H1 (cell line): ENCODE measurements at regions not wholly inside any gene's neighbourhood (a gene's known extent, or its start where the extent isn't known, plus 50 kb on each side); places are given as distances from the start of the nearest gene placed in this dataset.

Experiments
- CTCF ChIA-PET: fragments of 300-600 bp; sonication (Branson Sonifier 250); formaldehyde crosslinking; loops from one replicate; lab custom pipeline; 2021; ENCODE audit not compliant: partially characterized antibody; lab: Charles Lee
- POLR2A ChIA-PET: fragments of 300-600 bp; sonication (Branson Sonifier 250); formaldehyde crosslinking; loops from one replicate; lab custom pipeline; 2021; ENCODE audit warnings: inconsistent platforms; ENCODE audit not compliant: partially characterized antibody; lab: Charles Lee
- DNase-seq, 2 experiments: peaks; one replicate each; pipeline versions ENCODE4 v3.0.0 to v3.0.0-alpha.2; 2010 to 2022; ENCODE audit warnings: low spot score in 2 of 2, low read depth in 1 of 2, mixed read lengths in 1 of 2
- FAIRE-seq: peaks from 2 replicates; lab custom pipeline; 2011; peaks lifted over from hg19 to GRCh38; lab: Jason Lieb, UNC
- H2AFZ ChIP-seq: 2 replicates; pipeline ENCODE4 v1.8.1; 2012; ENCODE audit warnings: low read length, inconsistent platforms
- H2AK5ac ChIP-seq: 2 replicates; pipeline ENCODE4 v1.6.1; 2013; ENCODE audit warnings: low read depth, low read length
- H2BK120ac ChIP-seq: replicated peaks from 2 replicates; pipeline ENCODE3; 2013; ENCODE audit warnings: low read depth, low read length, inconsistent platforms
- H2BK12ac ChIP-seq: 2 replicates; pipeline ENCODE4 v1.6.1; 2013; ENCODE audit warnings: low read depth, low read length
- H2BK15ac ChIP-seq: 2 replicates; pipeline ENCODE4 v1.6.1; 2013; ENCODE audit warnings: low read length
- H2BK20ac ChIP-seq: 2 replicates; pipeline ENCODE4 v1.6.1; 2013; ENCODE audit warnings: low read length
- H2BK5ac ChIP-seq: 2 replicates; pipeline ENCODE4 v1.6.1; 2013; ENCODE audit warnings: low read depth, low read length
- H3K14ac ChIP-seq: 2 replicates; pipeline ENCODE4 v1.6.1; 2013; ENCODE audit warnings: inconsistent platforms; ENCODE audit not compliant: insufficient read length
- H3K18ac ChIP-seq: 2 replicates; pipeline ENCODE4 v1.6.1; 2013; ENCODE audit warnings: low read length; ENCODE audit errors: extremely low read depth
- H3K23ac ChIP-seq: 2 replicates; pipeline ENCODE4 v1.6.1; 2013; ENCODE audit warnings: inconsistent platforms; ENCODE audit not compliant: insufficient read length
- H3K23me2 ChIP-seq: 2 replicates; pipeline ENCODE4 v1.6.1; 2013; ENCODE audit warnings: low read depth, low read length
- H3K27ac ChIP-seq: 2 replicates; pipeline ENCODE4 v1.6.1; 2011; ENCODE audit warnings: low read depth, low read length, inconsistent platforms
- H3K27me3 ChIP-seq, 4 experiments: replicated peaks in 1 of 4; 1 replicate in 1 of 4; 2 replicates in 3 of 4; pipeline versions ENCODE4 v1.6.1 to v1.8.1; 2011 to 2013; ENCODE audit warnings: low read length in 3 of 4, mild to moderate bottlenecking in 3 of 4, inconsistent platforms in 2 of 4, mixed read lengths in 2 of 4, moderate library complexity in 1 of 4; ENCODE audit not compliant: control insufficient read depth in 3 of 4, insufficient read depth in 3 of 4; ENCODE audit errors: extremely low read depth in 1 of 4
- H3K36me3 ChIP-seq, 4 experiments: 2 replicates each; pipeline versions ENCODE4 v1.6.1 to v1.8.1; 2011 to 2013; ENCODE audit warnings: mild to moderate bottlenecking in 4 of 4, low read length in 3 of 4, moderate library complexity in 2 of 4, control low read depth in 1 of 4, inconsistent platforms in 1 of 4; ENCODE audit not compliant: insufficient read depth in 4 of 4, control insufficient read depth in 2 of 4
- H3K4ac ChIP-seq: replicated peaks from 2 replicates; pipeline ENCODE3; 2013; ENCODE audit warnings: low read length, low read depth, mixed read lengths, inconsistent platforms; ENCODE audit not compliant: insufficient read length
- H3K4me1 ChIP-seq, 4 experiments: replicated peaks in 1 of 4; 1 replicate in 1 of 4; 2 replicates in 3 of 4; pipeline versions ENCODE4 v1.6.1 to v1.8.1; 2011 to 2013; ENCODE audit warnings: low read length in 3 of 4, inconsistent platforms in 2 of 4, mixed read lengths in 1 of 4; ENCODE audit not compliant: insufficient read depth in 4 of 4, control insufficient read depth in 3 of 4
- H3K4me2 ChIP-seq, 2 experiments: 2 replicates each; pipeline versions ENCODE4 v1.6.1 to v1.8.1; 2011 to 2013; ENCODE audit warnings: low read depth in 2 of 2, low read length in 2 of 2, control low read depth in 1 of 2, inconsistent platforms in 1 of 2, mild to moderate bottlenecking in 1 of 2; ENCODE audit not compliant: insufficient read depth in 1 of 2
- H3K4me3 ChIP-seq, 4 experiments: fragments of 200-600, 300-600 bp in 1 of 4; sonication (generic), shearing (Covaris generic), sonication (Bioruptor Twin) in 1 of 4; 2 replicates each; pipeline versions ENCODE4 v1.5.1 to v1.8.1; 2011 to 2016; ENCODE audit warnings: low read length in 4 of 4, low read depth in 3 of 4, control low read depth in 2 of 4, inconsistent platforms in 2 of 4, mild to moderate bottlenecking in 2 of 4, mixed read lengths in 1 of 4, moderate library complexity in 1 of 4; ENCODE audit not compliant: insufficient read depth in 2 of 4; ENCODE audit errors: extremely low read depth in 1 of 4
- H3K56ac ChIP-seq: replicated peaks from 2 replicates; pipeline ENCODE3; 2013; ENCODE audit warnings: low read depth, mild to moderate bottlenecking, mixed read lengths, low read length, inconsistent platforms; ENCODE audit not compliant: insufficient read length
- H3K79me1 ChIP-seq: 2 replicates; pipeline ENCODE4 v1.6.1; 2013; ENCODE audit warnings: low read depth, low read length, control low read depth
- H3K79me2 ChIP-seq, 2 experiments: 2 replicates each; pipeline versions ENCODE4 v1.6.1 to v1.8.1; 2012 to 2013; ENCODE audit warnings: low read length in 2 of 2, mild to moderate bottlenecking in 2 of 2, inconsistent platforms in 1 of 2; ENCODE audit not compliant: insufficient read depth in 2 of 2, control insufficient read depth in 1 of 2
- H3K9ac ChIP-seq, 4 experiments: replicated peaks in 1 of 4; 1 replicate in 1 of 4; 2 replicates in 3 of 4; pipeline versions ENCODE4 v1.6.1 to v1.8.1; 2011 to 2013; ENCODE audit warnings: low read depth in 3 of 4, low read length in 3 of 4, control low read depth in 2 of 4, mild to moderate bottlenecking in 2 of 4, moderate library complexity in 2 of 4, inconsistent platforms in 1 of 4; ENCODE audit errors: extremely low read depth in 1 of 4
- H3K9me3 ChIP-seq, 2 experiments: 2 replicates each; pipeline versions ENCODE4 v1.6.1 to v1.8.1; 2012 to 2013; ENCODE audit warnings: mild to moderate bottlenecking in 2 of 2, moderate library complexity in 2 of 2, control low read depth in 1 of 2, inconsistent platforms in 1 of 2, low read depth in 1 of 2, low read length in 1 of 2, mixed read lengths in 1 of 2; ENCODE audit not compliant: insufficient read depth in 2 of 2
- H4K20me1 ChIP-seq, 2 experiments: replicated peaks in 1 of 2; 2 replicates each; pipeline versions ENCODE3 to v1.8.1; 2011 to 2013; ENCODE audit warnings: inconsistent platforms in 2 of 2, low read length in 2 of 2, mild to moderate bottlenecking in 1 of 2; ENCODE audit not compliant: insufficient read depth in 2 of 2, control insufficient read depth in 1 of 2
- H4K5ac ChIP-seq: 2 replicates; pipeline ENCODE4 v1.6.1; 2013; ENCODE audit warnings: low read length, low read depth, mixed read lengths, inconsistent platforms; ENCODE audit not compliant: insufficient read length
- H4K8ac ChIP-seq: 2 replicates; pipeline ENCODE4 v1.8.0; 2013; ENCODE audit warnings: mild to moderate bottlenecking, moderate library complexity, low read length, inconsistent platforms; ENCODE audit not compliant: insufficient read depth; ENCODE audit errors: extremely low read depth
- H4K91ac ChIP-seq: replicated peaks from 2 replicates; pipeline ENCODE3; 2013; ENCODE audit warnings: low read length, mixed read lengths, inconsistent platforms; ENCODE audit not compliant: insufficient read length
- BCL11A ChIP-seq, 2 experiments: IDR thresholded peaks; one replicate each; pipeline ENCODE4 v1.6.1; 2011; ENCODE audit warnings: low read depth in 2 of 2, low read length in 2 of 2, mild to moderate bottlenecking in 2 of 2
- CREB1 ChIP-seq: IDR thresholded peaks from 2 replicates; pipeline ENCODE4 v1.6.1; 2012; ENCODE audit warnings: inconsistent platforms
- EZH2 ChIP-seq: fragments of 200-600 bp; sonication (generic); IDR thresholded peaks from 2 replicates; pipeline ENCODE4 v1.7.1; 2012; ENCODE audit warnings: low read depth, mild to moderate bottlenecking, moderate library complexity, low read length, inconsistent platforms; ENCODE audit not compliant: severe bottlenecking
- RNF2 ChIP-seq: fragments of 200-900, 300-1000 bp; sonication (generic); IDR thresholded peaks from 2 replicates; pipeline ENCODE4 v1.7.1; 2016; ENCODE audit warnings: borderline replicate concordance, low read depth, mild to moderate bottlenecking, antibody characterized with exemption, low read length; ENCODE audit not compliant: poor library complexity, severe bottlenecking; ENCODE audit errors: missing control alignments
- SIRT6 ChIP-seq: IDR thresholded peaks from one replicate; pipeline ENCODE4 v1.7.1; 2012; ENCODE audit warnings: low read length, inconsistent platforms
- SIX5 ChIP-seq: IDR thresholded peaks from 2 replicates; pipeline ENCODE4 v1.6.1; 2011; ENCODE audit warnings: mild to moderate bottlenecking, low read depth, low read length
- TAF1 ChIP-seq: IDR thresholded peaks from 2 replicates; pipeline ENCODE4 v1.6.1; 2011; ENCODE audit warnings: mild to moderate bottlenecking, low read depth, low read length
- WGBS, 2 experiments: shearing (Covaris generic) in 1 of 2; methylation state at CpG; one replicate each; pipeline versions ENCODE4 v1.1.6 to v1.1.7; 2013 to 2015; ENCODE audit warnings: low lambda C conversion rate in 2 of 2, mixed read lengths in 2 of 2, inconsistent platforms in 1 of 2, low coverage in 1 of 2, missing lambda C conversion rate in 1 of 2; ENCODE audit not compliant: insufficient replicate concordance in 2 of 2, insufficient coverage in 1 of 2, insufficient read length in 1 of 2; ENCODE audit errors: extremely low coverage in 1 of 2, missing lambda C conversion rate in 1 of 2; 5-methylcytosine and 5-hydroxymethylcytosine counted together
- TF ChIP-seq, protein P1 (sequence below): IDR thresholded peaks from 2 replicates; pipeline ENCODE4 v1.6.1; 2011; ENCODE audit warnings: low read length, improper control_type of control experiment
- TF ChIP-seq, protein P2 (sequence below), 3 experiments: IDR thresholded peaks; 1 replicate in 2 of 3; 2 replicates in 1 of 3; pipeline versions ENCODE4 v1.5.1 to v1.6.1; 2011; ENCODE audit warnings: low read length in 3 of 3, mild to moderate bottlenecking in 3 of 3, inconsistent platforms in 2 of 3, low read depth in 1 of 3, moderate library complexity in 1 of 3; ENCODE audit not compliant: insufficient read depth in 1 of 3; ENCODE audit errors: control extremely low read depth in 1 of 3

DNA sequence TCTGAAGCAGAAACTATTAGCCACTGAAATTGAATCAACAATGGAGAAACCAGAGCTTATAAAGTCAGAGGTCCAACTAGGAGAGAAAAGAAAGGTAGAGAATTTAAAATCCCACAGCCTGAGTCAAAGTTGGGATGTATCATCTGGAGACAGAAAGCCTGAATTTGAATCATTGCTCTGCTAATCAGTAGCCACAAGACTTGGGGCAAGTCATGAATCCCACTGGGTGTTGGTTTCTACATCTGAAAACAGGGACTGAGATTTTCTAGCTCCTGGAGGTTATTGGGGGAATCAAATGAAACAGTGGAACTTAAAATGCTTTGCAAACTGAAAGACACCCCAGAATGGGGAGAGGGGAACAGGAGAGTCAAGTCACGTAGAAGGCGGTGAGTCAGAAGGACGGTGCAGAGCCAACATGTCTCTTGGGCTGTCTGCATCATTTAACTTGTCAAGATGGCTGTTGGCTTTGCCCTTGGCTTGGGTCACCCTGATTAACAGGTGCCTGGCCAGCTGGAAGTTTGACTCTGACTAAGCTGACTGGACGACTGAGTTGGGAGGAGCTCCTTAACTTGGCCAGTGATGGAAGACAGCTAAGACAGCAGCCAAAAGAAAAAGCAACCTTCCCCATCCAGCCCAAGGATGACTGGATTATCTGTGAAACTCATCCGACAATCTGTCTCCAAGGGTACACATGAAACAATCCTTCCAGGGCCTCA lies 60.6 kb upstream of the ADRA1B start:
- no peak overlapping the region for H3K27ac ChIP-seq
- no peaks in the 10 kb centered on the region for H3K79me2 ChIP-seq
- H4K20me1 ChIP-seq, result no peaks in the 10 kb centered on the region
- no peak overlapping the region for H3K23ac ChIP-seq
- H3K27me3 ChIP-seq, result peaks cover 0 to 3% (median 0%) of the 10 kb centered on the region in 4 experiments; a peak in 2 of 7 replicates
- H2BK5ac ChIP-seq, result no peak overlapping the region
- no peak overlapping the region for H3K4me2 ChIP-seq
- H3K4ac ChIP-seq, result no peak overlapping the region
- H4K8ac ChIP-seq, result no peak overlapping the region
- no peaks in the 10 kb centered on the region for H3K9me3 ChIP-seq
- no peak overlapping the region for H4K5ac ChIP-seq
- H2BK20ac ChIP-seq, result no peak overlapping the region
- H2AFZ ChIP-seq, result 0 out of 2 replicates have a peak overlapping the region, but pooled peaks have one; percentile 67
- H3K18ac ChIP-seq, result no peak overlapping the region
- H3K36me3 ChIP-seq, result no peaks in the 10 kb centered on the region
- H2BK120ac ChIP-seq, result no peak overlapping the region
- ChIA-PET CTCF (interaction anchor here (0.8 to 1.4 kb wide), 8 partner anchors 15 to 414 kb away, joined by 3 to 5 read pairs (median 3); no protein-coding TSS in a partner anchor), POLR2A (no interaction called here)
- TF ChIP-seq, protein P1, sequence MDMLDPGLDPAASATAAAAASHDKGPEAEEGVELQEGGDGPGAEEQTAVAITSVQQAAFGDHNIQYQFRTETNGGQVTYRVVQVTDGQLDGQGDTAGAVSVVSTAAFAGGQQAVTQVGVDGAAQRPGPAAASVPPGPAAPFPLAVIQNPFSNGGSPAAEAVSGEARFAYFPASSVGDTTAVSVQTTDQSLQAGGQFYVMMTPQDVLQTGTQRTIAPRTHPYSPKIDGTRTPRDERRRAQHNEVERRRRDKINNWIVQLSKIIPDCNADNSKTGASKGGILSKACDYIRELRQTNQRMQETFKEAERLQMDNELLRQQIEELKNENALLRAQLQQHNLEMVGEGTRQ, result no peak
- TF ChIP-seq, protein P2, sequence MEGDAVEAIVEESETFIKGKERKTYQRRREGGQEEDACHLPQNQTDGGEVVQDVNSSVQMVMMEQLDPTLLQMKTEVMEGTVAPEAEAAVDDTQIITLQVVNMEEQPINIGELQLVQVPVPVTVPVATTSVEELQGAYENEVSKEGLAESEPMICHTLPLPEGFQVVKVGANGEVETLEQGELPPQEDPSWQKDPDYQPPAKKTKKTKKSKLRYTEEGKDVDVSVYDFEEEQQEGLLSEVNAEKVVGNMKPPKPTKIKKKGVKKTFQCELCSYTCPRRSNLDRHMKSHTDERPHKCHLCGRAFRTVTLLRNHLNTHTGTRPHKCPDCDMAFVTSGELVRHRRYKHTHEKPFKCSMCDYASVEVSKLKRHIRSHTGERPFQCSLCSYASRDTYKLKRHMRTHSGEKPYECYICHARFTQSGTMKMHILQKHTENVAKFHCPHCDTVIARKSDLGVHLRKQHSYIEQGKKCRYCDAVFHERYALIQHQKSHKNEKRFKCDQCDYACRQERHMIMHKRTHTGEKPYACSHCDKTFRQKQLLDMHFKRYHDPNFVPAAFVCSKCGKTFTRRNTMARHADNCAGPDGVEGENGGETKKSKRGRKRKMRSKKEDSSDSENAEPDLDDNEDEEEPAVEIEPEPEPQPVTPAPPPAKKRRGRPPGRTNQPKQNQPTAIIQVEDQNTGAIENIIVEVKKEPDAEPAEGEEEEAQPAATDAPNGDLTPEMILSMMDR (IDR thresholded peaks at IDR 0.05; ENCODE audit: control extremely low read depth in 1 of 3, insufficient read depth in 1 of 3, low read depth in 1 of 3, low read length in 3 of 3), result no peak
- TF ChIP-seq RNF2 (no peak), TAF1 (no peak), BCL11A (IDR thresholded peaks at IDR 0.05; ENCODE audit: low read depth in 2 of 2, low read length in 2 of 2) (no peak), CREB1 (no peak), SIRT6 (no peak), EZH2 (no peak), SIX5 (no peak)
- H2BK12ac ChIP-seq, result no peak overlapping the region
- H3K14ac ChIP-seq, result no peak overlapping the region
- H3K9ac ChIP-seq, result no peak overlapping the region
- WGBS, 2 experiments, result 80% methylated on average over 5 of the region's 5 CpGs; no CpG with 5 or more reads in 1 of the 2 experiments
- no peak overlapping the region for H3K56ac ChIP-seq
- no peak for FAIRE-seq
- H3K4me1 ChIP-seq, result no peaks in the 10 kb centered on the region
- no peaks in the 10 kb centered on the region for H3K23me2 ChIP-seq
- DNase-seq, result no peak
- no peak overlapping the region for H2BK15ac ChIP-seq
- no peaks in the 10 kb centered on the region for H3K79me1 ChIP-seq
- no peak overlapping the region for H4K91ac ChIP-seq
- H3K4me3 ChIP-seq, result no peak overlapping the region
- H2AK5ac ChIP-seq, result no peak overlapping the region
